ENCODE measurements at regions not wholly inside any gene's neighbourhood (a gene's known extent, or its start where the extent isn't known, plus 50 kb on each side); places are given as distances from the start of the nearest gene placed in this dataset.

- Histone ChIP-seq H3K27ac (no peak overlapping the region), H3K27me3 (replicated peaks) (no peaks in the 10 kb centered on the region), H3K36me3 (replicated peaks) (no peaks in the 10 kb centered on the region), H3K4me3 (ENCODE audit: low read depth, low read length) (no peak overlapping the region)
- in situ Hi-C loops (cut with HindIII; ENCODE audit: low pct_ligation_motif_present, low sequenced_read_pairs): no loop called here
- DNase-seq: no peak
- TF ChIP-seq, protein P1, sequence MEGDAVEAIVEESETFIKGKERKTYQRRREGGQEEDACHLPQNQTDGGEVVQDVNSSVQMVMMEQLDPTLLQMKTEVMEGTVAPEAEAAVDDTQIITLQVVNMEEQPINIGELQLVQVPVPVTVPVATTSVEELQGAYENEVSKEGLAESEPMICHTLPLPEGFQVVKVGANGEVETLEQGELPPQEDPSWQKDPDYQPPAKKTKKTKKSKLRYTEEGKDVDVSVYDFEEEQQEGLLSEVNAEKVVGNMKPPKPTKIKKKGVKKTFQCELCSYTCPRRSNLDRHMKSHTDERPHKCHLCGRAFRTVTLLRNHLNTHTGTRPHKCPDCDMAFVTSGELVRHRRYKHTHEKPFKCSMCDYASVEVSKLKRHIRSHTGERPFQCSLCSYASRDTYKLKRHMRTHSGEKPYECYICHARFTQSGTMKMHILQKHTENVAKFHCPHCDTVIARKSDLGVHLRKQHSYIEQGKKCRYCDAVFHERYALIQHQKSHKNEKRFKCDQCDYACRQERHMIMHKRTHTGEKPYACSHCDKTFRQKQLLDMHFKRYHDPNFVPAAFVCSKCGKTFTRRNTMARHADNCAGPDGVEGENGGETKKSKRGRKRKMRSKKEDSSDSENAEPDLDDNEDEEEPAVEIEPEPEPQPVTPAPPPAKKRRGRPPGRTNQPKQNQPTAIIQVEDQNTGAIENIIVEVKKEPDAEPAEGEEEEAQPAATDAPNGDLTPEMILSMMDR (IDR thresholded peaks at IDR 0.05; ENCODE audit: low read depth, low read length, missing control alignments): no peak
Observed at GRCh38 chr10:117619707-117620405, 77.3 kb downstream of the EMX2 start.

DNA sequence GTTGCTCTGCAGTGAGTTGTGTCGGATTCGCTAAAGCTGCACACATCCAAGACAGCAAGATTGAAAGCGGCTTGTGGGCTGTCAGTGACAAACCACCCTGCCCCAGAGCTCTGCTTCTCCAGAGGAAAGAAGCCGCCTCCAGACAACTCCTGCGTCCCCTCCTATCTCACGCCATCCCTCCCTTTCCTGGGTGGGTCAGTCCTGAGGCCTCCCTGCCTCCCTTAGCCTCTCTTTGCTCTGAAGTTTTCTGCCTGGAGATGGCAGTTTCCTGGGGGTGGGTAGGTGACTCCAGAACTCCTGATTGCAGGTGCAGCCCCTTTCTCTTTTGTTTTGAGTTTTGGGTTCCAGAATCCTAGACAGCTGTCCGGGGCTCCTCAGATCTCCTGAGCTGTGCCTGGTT lies 78.7 kb downstream of the EMX2 start:
- in situ Hi-C loops (cut with HindIII; ENCODE audit: low pct_ligation_motif_present, low sequenced_read_pairs): no loop called here
- DNase-seq: no peak
- Histone ChIP-seq H3K4me3 (ENCODE audit: low read depth, low read length) (no peak overlapping the region), H3K27me3 (replicated peaks) (no peaks in the 10 kb centered on the region), H3K27ac (no peak overlapping the region), H3K36me3 (replicated peaks) (no peaks in the 10 kb centered on the region)
- TF ChIP-seq, protein P1 (IDR thresholded peaks at IDR 0.05; ENCODE audit: low read depth, low read length, missing control alignments): no peak

GRCh38 chr10:117621795-117622420 lies 79.4 kb downstream of the EMX2 start:
- TF ChIP-seq, protein P1 (IDR thresholded peaks at IDR 0.05; ENCODE audit: low read depth, low read length, missing control alignments): no peak
- Histone ChIP-seq H3K4me3 (ENCODE audit: low read depth, low read length) (no peak overlapping the region), H3K36me3 (replicated peaks) (no peaks in the 10 kb centered on the region), H3K27me3 (replicated peaks) (no peaks in the 10 kb centered on the region), H3K27ac (no peak overlapping the region)
- no peak for DNase-seq
- in situ Hi-C loops (cut with HindIII; ENCODE audit: low pct_ligation_motif_present, low sequenced_read_pairs): no loop called here

DNA sequence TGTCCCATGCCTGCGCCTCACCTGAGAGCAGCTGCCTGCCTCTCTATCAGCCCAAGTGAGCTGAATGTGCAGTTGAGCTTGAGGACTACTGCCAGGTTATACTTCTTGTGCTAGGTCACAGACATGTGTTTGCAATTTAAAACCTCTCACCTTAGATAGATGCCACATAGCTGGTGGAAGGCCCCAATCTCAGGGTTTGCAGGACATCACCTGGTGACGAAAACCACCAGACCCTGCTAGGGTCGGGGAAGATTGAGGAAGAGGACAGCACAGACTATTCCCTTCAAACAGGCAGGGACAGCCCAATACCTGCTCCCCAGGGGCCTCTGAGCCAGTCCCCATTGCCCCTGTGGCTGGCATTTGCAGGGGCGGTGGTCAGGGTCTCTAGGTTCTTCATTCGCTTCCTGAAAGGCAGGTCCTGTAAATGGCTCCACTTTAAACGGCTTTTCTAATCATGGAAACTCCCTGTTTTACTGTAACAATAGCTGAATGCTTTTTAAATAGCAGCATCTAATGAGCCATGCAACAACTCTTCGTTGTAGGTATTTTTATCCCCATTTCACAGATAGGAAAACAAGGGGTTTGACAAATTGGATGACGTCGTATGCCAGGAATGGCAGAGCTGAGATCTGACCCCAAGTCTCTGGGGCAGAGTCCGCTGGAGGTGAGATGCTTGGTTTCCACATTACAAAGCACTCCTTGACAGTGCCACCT lies 80.1 kb downstream of the EMX2 start:
- Histone ChIP-seq H3K27ac (no peak overlapping the region), H3K36me3 (replicated peaks) (no peaks in the 10 kb centered on the region), H3K4me3 (ENCODE audit: low read depth, low read length) (no peak overlapping the region), H3K27me3 (replicated peaks) (no peaks in the 10 kb centered on the region)
- in situ Hi-C loops (cut with HindIII; ENCODE audit: low pct_ligation_motif_present, low sequenced_read_pairs): no loop called here
- DNase-seq: no peak
- TF ChIP-seq, protein P1 (IDR thresholded peaks at IDR 0.05; ENCODE audit: low read depth, low read length, missing control alignments): no peak

DNA sequence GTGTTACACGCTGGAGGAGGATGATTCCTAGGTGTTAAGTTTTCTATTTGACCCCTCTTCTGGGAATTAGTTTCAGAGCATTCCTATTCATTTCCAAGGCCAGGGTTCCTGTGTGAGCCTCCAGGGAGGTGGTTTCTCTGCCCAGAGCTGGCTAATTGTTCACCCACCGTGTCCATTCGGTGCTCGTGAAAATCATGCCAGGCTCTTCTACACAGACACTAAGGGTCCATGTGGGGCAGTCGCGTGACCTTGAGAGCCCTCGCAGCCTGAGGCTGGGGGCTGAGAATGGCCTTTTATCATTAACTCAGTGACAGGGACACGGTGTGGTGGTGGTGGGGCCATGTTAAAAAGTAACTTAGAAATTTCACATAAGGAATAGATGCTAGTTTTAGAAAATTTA lies 83.7 kb downstream of the EMX2 start:
- no peaks in the 10 kb centered on the region for H3K27me3 ChIP-seq (replicated peaks)
- in situ Hi-C loops (cut with HindIII; ENCODE audit: low pct_ligation_motif_present, low sequenced_read_pairs): no loop called here
- TF ChIP-seq, protein P1 (IDR thresholded peaks at IDR 0.05; ENCODE audit: low read depth, low read length, missing control alignments): no peak
- DNase-seq: no peak
- H3K4me3 ChIP-seq (ENCODE audit: low read depth, low read length): no peak overlapping the region
- H3K36me3 ChIP-seq (replicated peaks): no peaks in the 10 kb centered on the region
- no peak overlapping the region for H3K27ac ChIP-seq

Measured in brain microvascular endothelial cell (primary cell).